Breast epithelium (tissue), 3 donors: ENCODE measurements at regions not wholly inside any gene's neighbourhood (a gene's known extent, or its start where the extent isn't known, plus 50 kb on each side); places are given as distances from the start of the nearest gene placed in this dataset.

ENCODE experiments used
- CTCF ChIP-seq, 3 donors: fragments of 450-650 bp; IDR thresholded peaks; one replicate each; pipeline ENCODE4 v1.5.1; 2016 to 2017; ENCODE audit warnings: antibody characterized with exemption in 3 of 3, mild to moderate bottlenecking in 3 of 3, moderate library complexity in 3 of 3
- POLR2A ChIP-seq: fragments of 450-650 bp; IDR thresholded peaks from one replicate; pipeline ENCODE4 v1.6.1; 2016; ENCODE audit warnings: antibody characterized with exemption, mild to moderate bottlenecking, moderate library complexity

GRCh38 chr1:170231662-170232061 lies 85.9 kb downstream of the NTMT2 start:
- TF ChIP-seq CTCF (IDR thresholded peaks at IDR 0.05) = no peak
- no peak for TF ChIP-seq POLR2A
